A673 (cell line): ENCODE measurements at regions not wholly inside any gene's neighbourhood (a gene's known extent, or its start where the extent isn't known, plus 50 kb on each side); places are given as distances from the start of the nearest gene placed in this dataset.

Source experiments
- BruUV-seq: library from RNA; stranded (reverse); fragments of 400-500 nt; replicated peaks from 2 replicates; lab custom pipeline; 2021; lab: Mats Ljungman, UMichigan
- CTCF ChIA-PET: fragments of 300-600 bp; sonication (Branson Sonifier 250); formaldehyde crosslinking; loops from one replicate; lab custom pipeline; 2022; ENCODE audit warnings: antibody characterized with exemption; lab: Charles Lee
- POLR2A ChIA-PET: fragments of 300-600 bp; sonication (Branson Sonifier 250); formaldehyde crosslinking; loops from one replicate; lab custom pipeline; 2022; ENCODE audit warnings: antibody characterized with exemption; ENCODE audit not compliant: low non-redundant PET; lab: Charles Lee
- DNase-seq: peaks from one replicate; pipeline ENCODE4 v3.0.0-alpha.2; 2015; ENCODE audit warnings: low spot score
- H3K27ac ChIP-seq: fragments of 200-600 bp; sonication (generic); 2 replicates; pipeline ENCODE4 v1.5.1; 2016; ENCODE audit warnings: mixed run types, low read depth, mild to moderate bottlenecking, mixed read lengths, antibody characterized with exemption, low read length; ENCODE audit not compliant: poor library complexity, severe bottlenecking
- H3K27me3 ChIP-seq: fragments of 200-600 bp; sonication (generic); replicated peaks from 2 replicates; pipeline ENCODE4 v1.6.1; 2017; ENCODE audit warnings: mixed run types, low read depth, mild to moderate bottlenecking, mixed read lengths, antibody characterized with exemption, low read length; ENCODE audit not compliant: insufficient read depth, poor library complexity
- H3K36me3 ChIP-seq: fragments of 200-600 bp; sonication (generic); 2 replicates; pipeline ENCODE4 v1.6.1; 2016; ENCODE audit warnings: mixed run types, mild to moderate bottlenecking, mixed read lengths, antibody characterized with exemption, low read length; ENCODE audit not compliant: insufficient read depth, poor library complexity, severe bottlenecking
- H3K4me1 ChIP-seq: fragments of 200-600 bp; sonication (generic); 2 replicates; pipeline ENCODE4 v1.6.1; 2017; ENCODE audit warnings: mixed run types, mild to moderate bottlenecking, mixed read lengths, antibody characterized with exemption, low read length; ENCODE audit not compliant: insufficient read depth, poor library complexity, severe bottlenecking
- H3K4me3 ChIP-seq: fragments of 200-600 bp; sonication (generic); 2 replicates; pipeline ENCODE4 v1.5.1; 2016; ENCODE audit warnings: low read depth, mixed run types, mild to moderate bottlenecking, mixed read lengths, low read length; ENCODE audit not compliant: poor library complexity, severe bottlenecking
- H3K9me3 ChIP-seq: fragments of 200-600 bp; sonication (generic); 2 replicates; pipeline ENCODE4 v1.6.1; 2016; ENCODE audit warnings: mixed run types, low read depth, mild to moderate bottlenecking, mixed read lengths, antibody characterized with exemption, low read length; ENCODE audit not compliant: poor library complexity, severe bottlenecking
- EZH2 ChIP-seq: fragments of 200-600 bp; sonication (generic); IDR thresholded peaks from 2 replicates; pipeline ENCODE4 v1.6.1; 2017; ENCODE audit warnings: borderline replicate concordance, low read depth, mild to moderate bottlenecking, mixed read lengths, antibody characterized with exemption, low read length; ENCODE audit not compliant: poor library complexity, severe bottlenecking
- intact Hi-C: fragments of 100-400 bp; cut with micrococcal nuclease; formaldehyde crosslinking; loops from one replicate; pipeline ENCODE4 v1.10.0; 2022; ENCODE audit not compliant: unreplicated experiment
- TF ChIP-seq, protein P1 (sequence below): fragments of 300-800, 200-600 bp; sonication (generic); conservative IDR thresholded peaks from 2 replicates; pipeline ENCODE4 v1.5.1; 2017; ENCODE audit warnings: low read depth, mild to moderate bottlenecking, antibody characterized with exemption, low read length, moderate library complexity, mixed read lengths

DNA sequence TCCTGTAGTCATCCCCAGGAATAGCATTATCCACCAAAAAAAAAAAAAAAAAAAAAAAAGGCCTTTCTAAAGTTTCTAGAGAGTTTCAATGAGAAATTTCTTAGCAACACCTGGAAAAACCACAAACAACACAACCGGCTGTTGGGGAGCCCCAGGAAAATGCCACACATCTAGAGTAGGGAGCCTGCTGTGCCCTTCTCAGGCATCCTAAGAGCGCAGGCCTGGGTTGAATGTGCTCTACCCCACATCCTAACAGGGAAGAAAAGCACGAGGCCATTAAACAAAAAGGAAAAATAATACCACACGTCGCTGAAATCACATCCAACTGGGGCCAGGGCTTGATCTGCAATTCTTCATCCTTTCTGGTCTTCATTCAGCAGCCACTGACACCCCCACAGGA is 367.5 kb downstream of the TGFB2 start:
- H3K4me3 ChIP-seq, result no peak overlapping the region
- H3K4me1 ChIP-seq, result no peaks in the 10 kb centered on the region
- H3K36me3 ChIP-seq, result no peaks in the 10 kb centered on the region
- no peak overlapping the region for H3K27ac ChIP-seq
- no peak for DNase-seq
- peaks cover 8% of the 10 kb centered on the region for H3K27me3 ChIP-seq
- ChIA-PET CTCF (no interaction called here), POLR2A (no interaction called here)
- TF ChIP-seq, protein P1, sequence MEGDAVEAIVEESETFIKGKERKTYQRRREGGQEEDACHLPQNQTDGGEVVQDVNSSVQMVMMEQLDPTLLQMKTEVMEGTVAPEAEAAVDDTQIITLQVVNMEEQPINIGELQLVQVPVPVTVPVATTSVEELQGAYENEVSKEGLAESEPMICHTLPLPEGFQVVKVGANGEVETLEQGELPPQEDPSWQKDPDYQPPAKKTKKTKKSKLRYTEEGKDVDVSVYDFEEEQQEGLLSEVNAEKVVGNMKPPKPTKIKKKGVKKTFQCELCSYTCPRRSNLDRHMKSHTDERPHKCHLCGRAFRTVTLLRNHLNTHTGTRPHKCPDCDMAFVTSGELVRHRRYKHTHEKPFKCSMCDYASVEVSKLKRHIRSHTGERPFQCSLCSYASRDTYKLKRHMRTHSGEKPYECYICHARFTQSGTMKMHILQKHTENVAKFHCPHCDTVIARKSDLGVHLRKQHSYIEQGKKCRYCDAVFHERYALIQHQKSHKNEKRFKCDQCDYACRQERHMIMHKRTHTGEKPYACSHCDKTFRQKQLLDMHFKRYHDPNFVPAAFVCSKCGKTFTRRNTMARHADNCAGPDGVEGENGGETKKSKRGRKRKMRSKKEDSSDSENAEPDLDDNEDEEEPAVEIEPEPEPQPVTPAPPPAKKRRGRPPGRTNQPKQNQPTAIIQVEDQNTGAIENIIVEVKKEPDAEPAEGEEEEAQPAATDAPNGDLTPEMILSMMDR, result no peak
- no peak for TF ChIP-seq EZH2
- no TSS peak for BruUV-seq
- intact Hi-C loops, result no loop called here
- H3K9me3 ChIP-seq, result no peaks in the 10 kb centered on the region

DNA sequence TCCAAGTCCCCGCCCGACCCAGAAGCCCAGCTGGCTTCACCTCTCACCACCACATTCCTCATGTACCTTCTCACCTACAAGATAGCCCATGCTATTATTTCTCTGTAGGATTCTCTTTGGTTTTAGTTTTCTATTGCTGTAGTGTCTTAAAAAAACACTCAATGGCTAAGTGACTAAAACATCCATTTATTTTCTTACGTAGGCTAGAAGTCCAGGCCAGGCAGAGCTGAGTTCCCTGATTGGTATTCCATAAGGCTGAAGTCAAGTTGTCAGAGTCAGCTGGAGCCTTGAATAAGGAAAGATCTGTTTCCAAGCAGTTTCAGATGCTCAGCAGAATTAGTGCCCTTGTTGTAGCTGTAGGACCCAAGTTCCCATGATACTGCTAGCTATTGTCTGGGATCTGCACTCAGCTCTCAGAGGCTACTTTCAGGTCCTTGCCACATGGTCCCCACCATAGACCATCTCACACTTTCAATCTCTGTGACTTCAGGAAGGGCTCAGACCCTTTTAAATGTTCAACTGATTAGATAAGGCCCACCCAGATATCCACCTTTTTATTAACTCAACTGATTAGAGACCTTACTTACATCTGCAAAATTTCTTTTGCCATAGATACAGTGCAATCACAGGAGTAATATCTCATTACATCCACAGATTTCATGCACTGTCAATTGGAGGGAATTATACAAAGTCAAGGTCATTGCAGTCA is 371.0 kb downstream of the TGFB2 start:
- TF ChIP-seq, protein P1, result no peak
- TF ChIP-seq EZH2, result no peak
- no peaks in the 10 kb centered on the region for H3K36me3 ChIP-seq
- ChIA-PET CTCF (no interaction called here), POLR2A (interaction anchor here (0.8 kb wide), 1 partner anchor 13 kb away, joined by 3 read pairs; no protein-coding TSS in a partner anchor)
- H3K27ac ChIP-seq, result no peak overlapping the region
- DNase-seq, result no peak
- H3K9me3 ChIP-seq, result no peaks in the 10 kb centered on the region
- H3K27me3 ChIP-seq, result peaks cover 8% of the 10 kb centered on the region
- no peak overlapping the region for H3K4me3 ChIP-seq
- BruUV-seq, result no TSS peak
- H3K4me1 ChIP-seq, result no peaks in the 10 kb centered on the region
- intact Hi-C loops, result no loop called here

- no TSS peak for BruUV-seq
- intact Hi-C loops, result no loop called here
- Histone ChIP-seq H3K4me3 (no peak overlapping the region), H3K9me3 (no peaks in the 10 kb centered on the region), H3K27me3 (peaks cover 8% of the 10 kb centered on the region), H3K36me3 (no peaks in the 10 kb centered on the region), H3K4me1 (no peaks in the 10 kb centered on the region), H3K27ac (no peak overlapping the region)
- TF ChIP-seq, protein P1, result no peak
- no peak for TF ChIP-seq EZH2
- CTCF ChIA-PET, result no interaction called here
- POLR2A ChIA-PET, result no interaction called here
- no peak for DNase-seq
Observed at GRCh38 chr1:218717575-218717974, 372.4 kb downstream of the TGFB2 start.
